Thoracic aorta (tissue), 2 donors: ENCODE measurements at regions not wholly inside any gene's neighbourhood (a gene's known extent, or its start where the extent isn't known, plus 50 kb on each side); places are given as distances from the start of the nearest gene placed in this dataset.

Source experiments
- ATAC-seq: fragments of 150-250 bp; one replicate; pipeline ENCODE4 v1.8.0; 2017; ENCODE audit warnings: low read depth; ENCODE audit not compliant: insufficient number of reproducible peaks, low FRiP score
- DNase-seq: peaks from one replicate; pipeline ENCODE4 v3.0.0-alpha.2; 2020; ENCODE audit warnings: low spot score
- H3K27ac ChIP-seq, 2 donors: fragments of 200-600 bp; sonication (generic); 1 replicate in 1 of 2; 2 replicates in 1 of 2; pipeline ENCODE4 v1.5.1; 2016; ENCODE audit warnings: mild to moderate bottlenecking in 2 of 2, moderate library complexity in 2 of 2
- H3K27me3 ChIP-seq: fragments of 200-600 bp; sonication (generic); replicated peaks from 2 replicates; pipeline ENCODE4 v1.6.0; 2016; ENCODE audit warnings: mild to moderate bottlenecking; ENCODE audit not compliant: insufficient read depth
- H3K36me3 ChIP-seq: fragments of 200-600 bp; sonication (generic); one replicate; pipeline ENCODE4 v1.5.1; 2016
- H3K4me1 ChIP-seq, 2 donors: fragments of 200-600 bp; sonication (generic); 1 replicate in 1 of 2; 2 replicates in 1 of 2; pipeline versions ENCODE4 v1.5.1 to v1.6.0; 2016; ENCODE audit warnings: low read depth in 2 of 2, mild to moderate bottlenecking in 1 of 2; ENCODE audit not compliant: control insufficient read depth in 1 of 2
- H3K4me3 ChIP-seq: fragments of 200-600 bp; sonication (generic); 2 replicates; pipeline ENCODE4 v1.5.1; 2016; ENCODE audit warnings: mild to moderate bottlenecking
- H3K9me3 ChIP-seq: fragments of 200-600 bp; sonication (generic); 2 replicates; pipeline ENCODE4 v1.5.1; 2016
- TF ChIP-seq, protein P1 (sequence below): fragments of 200-600 bp; sonication (generic); IDR thresholded peaks from one replicate; pipeline ENCODE4 v1.5.1; 2019; ENCODE audit warnings: antibody characterized with exemption

DNA sequence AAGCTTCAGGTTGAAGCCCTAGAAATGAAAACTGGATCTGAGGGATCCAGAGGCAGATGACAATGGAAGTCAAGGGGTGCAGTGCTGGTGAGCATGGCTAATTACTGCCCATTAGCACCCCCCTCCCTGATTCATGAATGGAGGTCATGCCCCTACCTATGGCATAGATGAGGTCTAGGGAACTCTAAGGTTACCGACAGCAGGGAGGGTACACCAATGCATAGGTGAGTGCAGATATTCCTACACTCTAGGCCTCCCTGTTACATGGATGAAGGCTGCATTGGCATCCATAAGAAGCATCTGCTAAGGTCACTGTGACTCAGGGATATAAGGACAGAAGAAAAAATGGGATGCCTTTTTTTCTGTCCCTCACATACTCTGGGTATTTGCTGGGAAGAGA lies 147.3 kb downstream of the CCDC59 start:
- H3K4me3 ChIP-seq = no peak overlapping the region
- no peak overlapping the region for H3K27ac ChIP-seq
- no peak for DNase-seq
- TF ChIP-seq, protein P1, sequence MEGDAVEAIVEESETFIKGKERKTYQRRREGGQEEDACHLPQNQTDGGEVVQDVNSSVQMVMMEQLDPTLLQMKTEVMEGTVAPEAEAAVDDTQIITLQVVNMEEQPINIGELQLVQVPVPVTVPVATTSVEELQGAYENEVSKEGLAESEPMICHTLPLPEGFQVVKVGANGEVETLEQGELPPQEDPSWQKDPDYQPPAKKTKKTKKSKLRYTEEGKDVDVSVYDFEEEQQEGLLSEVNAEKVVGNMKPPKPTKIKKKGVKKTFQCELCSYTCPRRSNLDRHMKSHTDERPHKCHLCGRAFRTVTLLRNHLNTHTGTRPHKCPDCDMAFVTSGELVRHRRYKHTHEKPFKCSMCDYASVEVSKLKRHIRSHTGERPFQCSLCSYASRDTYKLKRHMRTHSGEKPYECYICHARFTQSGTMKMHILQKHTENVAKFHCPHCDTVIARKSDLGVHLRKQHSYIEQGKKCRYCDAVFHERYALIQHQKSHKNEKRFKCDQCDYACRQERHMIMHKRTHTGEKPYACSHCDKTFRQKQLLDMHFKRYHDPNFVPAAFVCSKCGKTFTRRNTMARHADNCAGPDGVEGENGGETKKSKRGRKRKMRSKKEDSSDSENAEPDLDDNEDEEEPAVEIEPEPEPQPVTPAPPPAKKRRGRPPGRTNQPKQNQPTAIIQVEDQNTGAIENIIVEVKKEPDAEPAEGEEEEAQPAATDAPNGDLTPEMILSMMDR = no peak
- H3K27me3 ChIP-seq = no peaks in the 10 kb centered on the region
- no peaks in the 10 kb centered on the region for H3K4me1 ChIP-seq
- no peaks in the 10 kb centered on the region for H3K36me3 ChIP-seq
- H3K9me3 ChIP-seq = peaks cover 17% of the 10 kb centered on the region
- no peak for ATAC-seq

DNA sequence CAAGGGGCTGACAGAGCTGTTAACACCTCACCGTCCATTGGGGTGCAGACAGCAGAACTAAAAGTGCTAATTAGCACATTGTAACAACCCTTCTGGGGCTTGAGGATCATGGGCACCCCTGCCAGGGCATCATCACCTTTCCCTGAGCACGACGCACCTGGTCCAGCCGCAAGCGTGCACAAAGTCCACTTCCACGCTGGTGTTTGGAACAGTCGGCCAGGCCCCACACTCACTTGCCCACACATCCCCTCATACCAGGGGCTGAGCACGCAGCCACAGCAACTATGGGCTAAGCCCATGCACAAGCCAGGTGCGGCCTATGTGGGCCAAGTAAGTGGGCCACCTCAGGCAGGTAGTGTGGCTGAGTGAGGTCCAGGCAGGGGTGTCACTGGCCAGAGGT lies 148.7 kb downstream of the CCDC59 start:
- H3K27ac ChIP-seq = no peak overlapping the region
- DNase-seq = no peak
- H3K27me3 ChIP-seq = no peaks in the 10 kb centered on the region
- ATAC-seq = no peak
- H3K9me3 ChIP-seq = peaks cover 17% of the 10 kb centered on the region
- TF ChIP-seq, protein P1 = no peak
- no peaks in the 10 kb centered on the region for H3K4me1 ChIP-seq
- H3K4me3 ChIP-seq = no peak overlapping the region
- H3K36me3 ChIP-seq = no peaks in the 10 kb centered on the region

DNA sequence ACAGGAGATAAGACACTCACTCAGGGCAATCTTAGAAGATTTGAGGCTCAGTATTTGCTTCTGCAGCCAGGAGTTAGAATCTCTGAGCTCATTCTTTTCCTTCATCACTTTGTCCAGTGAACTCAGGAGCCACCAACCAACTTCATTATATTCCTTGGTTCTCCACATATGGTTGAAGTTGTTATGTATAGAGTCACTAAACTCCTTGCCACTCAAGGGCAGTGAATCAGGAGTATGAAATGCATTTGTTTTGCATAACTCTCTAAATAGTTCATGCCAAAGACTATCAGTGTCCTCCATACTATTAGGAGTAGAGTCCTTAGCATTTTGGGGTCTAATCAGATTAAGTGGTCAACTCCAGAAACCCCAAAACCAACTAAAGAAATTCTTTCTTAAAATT lies 150.6 kb downstream of the CCDC59 start:
- H3K9me3 ChIP-seq = peaks cover 17% of the 10 kb centered on the region
- TF ChIP-seq, protein P1 = no peak
- H3K4me3 ChIP-seq = no peak overlapping the region
- no peak overlapping the region for H3K27ac ChIP-seq
- H3K36me3 ChIP-seq = no peaks in the 10 kb centered on the region
- ATAC-seq = no peak
- H3K27me3 ChIP-seq = no peaks in the 10 kb centered on the region
- no peak for DNase-seq
- no peaks in the 10 kb centered on the region for H3K4me1 ChIP-seq

DNA sequence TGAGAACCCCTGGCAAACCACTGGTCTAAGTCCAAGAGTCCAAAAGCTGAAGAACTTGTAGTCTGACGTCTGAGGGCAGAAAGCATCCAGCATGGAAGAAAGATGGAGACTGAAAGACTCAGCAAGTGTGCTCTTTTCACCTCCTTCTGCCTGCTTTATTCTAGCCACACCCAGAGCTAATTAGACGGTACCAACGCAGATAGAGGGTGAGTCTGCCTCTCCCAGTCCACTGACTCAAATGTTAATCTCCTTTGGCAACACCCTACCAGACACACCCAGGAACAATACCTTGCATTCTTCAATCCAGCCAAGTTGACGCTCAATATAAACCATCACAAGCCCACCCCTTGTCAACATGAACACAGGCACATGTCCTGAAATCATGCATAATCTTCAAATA lies 155.1 kb downstream of the CCDC59 start:
- no peak for DNase-seq
- Histone ChIP-seq H3K27me3 (no peaks in the 10 kb centered on the region), H3K36me3 (no peaks in the 10 kb centered on the region)

DNA sequence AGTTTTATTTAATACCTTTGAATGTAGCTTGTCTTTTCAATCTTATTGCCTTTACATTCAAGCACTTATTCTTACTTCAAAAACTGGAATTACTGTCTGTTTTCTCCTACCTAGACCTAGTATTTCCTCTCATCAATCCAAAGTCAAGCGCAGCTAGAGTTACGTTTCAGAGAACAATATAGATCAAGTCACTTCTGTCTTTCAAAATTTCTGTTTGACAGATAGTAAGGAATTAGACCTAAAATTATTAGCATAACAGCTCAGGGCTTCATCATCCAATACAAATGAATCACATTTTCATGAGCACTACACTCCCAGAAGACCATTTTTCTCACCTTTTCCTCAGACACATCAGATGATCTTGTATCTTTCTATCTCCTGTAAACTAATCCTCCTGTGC lies 170.6 kb downstream of the CCDC59 start:
- Histone ChIP-seq H3K4me1 (no peaks in the 10 kb centered on the region), H3K27ac (no peak overlapping the region), H3K27me3 (no peaks in the 10 kb centered on the region), H3K4me3 (no peak overlapping the region), H3K36me3 (no peaks in the 10 kb centered on the region), H3K9me3 (no peaks in the 10 kb centered on the region)
- TF ChIP-seq, protein P1 = no peak
- ATAC-seq (no peak), DNase-seq (no peak)

More for the DNA sequence above, 155.1 kb downstream of the CCDC59 start:
- no peak for ATAC-seq
- H3K4me1 ChIP-seq = no peaks in the 10 kb centered on the region
- H3K9me3 ChIP-seq = peaks cover 8% of the 10 kb centered on the region
- no peak overlapping the region for H3K27ac ChIP-seq
- H3K4me3 ChIP-seq = no peak overlapping the region
- TF ChIP-seq, protein P1 = no peak
